ENCODE measurements at regions not wholly inside any gene's neighbourhood (a gene's known extent, or its start where the extent isn't known, plus 50 kb on each side); places are given as distances from the start of the nearest gene placed in this dataset.

- no peak for TF ChIP-seq CTCF (IDR thresholded peaks at IDR 0.05; ENCODE audit: low read depth, low read length)
- no peak for DNase-seq (ENCODE audit: extremely low read depth, low read depth)
These were observed 272.7 kb upstream of the FOXQ1 start for GRCh38 chr6:1039191-1039590.

- TF ChIP-seq CTCF (IDR thresholded peaks at IDR 0.05; ENCODE audit: low read depth, low read length), result no peak
- DNase-seq (ENCODE audit: extremely low read depth, low read depth), result no peak
These were observed 274.3 kb upstream of the FOXQ1 start for GRCh38 chr6:1037430-1038202.

- no peak for DNase-seq (ENCODE audit: extremely low read depth, low read depth)
- no peak for TF ChIP-seq CTCF (IDR thresholded peaks at IDR 0.05; ENCODE audit: low read depth, low read length)
These were observed 276.5 kb upstream of the FOXQ1 start for GRCh38 chr6:1035401-1035800.

- no peak for TF ChIP-seq CTCF (IDR thresholded peaks at IDR 0.05; ENCODE audit: low read depth, low read length)
These were observed 280.2 kb upstream of the FOXQ1 start for GRCh38 chr6:1031720-1032119.

GRCh38 chr6:1029141-1029540 is 282.8 kb upstream of the FOXQ1 start:
- no peak for TF ChIP-seq CTCF (IDR thresholded peaks at IDR 0.05; ENCODE audit: low read depth, low read length)
- peak; percentile 54 for DNase-seq (ENCODE audit: extremely low read depth, low read depth)

More at GRCh38 chr6:1031720-1032119, 280.2 kb upstream of the FOXQ1 start:
- DNase-seq (ENCODE audit: extremely low read depth, low read depth), result no peak

- TF ChIP-seq CTCF (IDR thresholded peaks at IDR 0.05; ENCODE audit: low read depth, low read length), result no peak
- no peak for DNase-seq (ENCODE audit: extremely low read depth, low read depth)
These were observed 283.2 kb upstream of the FOXQ1 start for GRCh38 chr6:1028723-1029122.

- DNase-seq (ENCODE audit: extremely low read depth, low read depth), result no peak
- TF ChIP-seq CTCF (IDR thresholded peaks at IDR 0.05; ENCODE audit: low read depth, low read length), result no peak
These were observed 283.9 kb upstream of the FOXQ1 start for GRCh38 chr6:1027795-1028569.
